Esophagus muscularis mucosa (tissue), 4 donors: ENCODE measurements at regions not wholly inside any gene's neighbourhood (a gene's known extent, or its start where the extent isn't known, plus 50 kb on each side); places are given as distances from the start of the nearest gene placed in this dataset.

Source experiments
- DNase-seq: peaks from one replicate; pipeline ENCODE4 v3.0.0-alpha.2; 2017; ENCODE audit errors: extremely low spot score
- H3K27ac ChIP-seq, 4 donors: fragments of 200-600 bp; sonication (generic); replicated peaks in 1 of 4; 1 replicate in 3 of 4; 2 replicates in 1 of 4; pipeline ENCODE4 v1.5.1; 2016 to 2019; ENCODE audit warnings: mild to moderate bottlenecking in 1 of 4
- H3K27me3 ChIP-seq, 4 donors: fragments of 200-600 bp; sonication (generic); one replicate each; pipeline versions ENCODE4 v1.5.1 to v1.6.0; 2016 to 2019
- H3K36me3 ChIP-seq, 4 donors: fragments of 200-600 bp; sonication (generic); one replicate each; pipeline ENCODE4 v1.5.1; 2016 to 2019
- H3K4me1 ChIP-seq, 4 donors: fragments of 200-600 bp; sonication (generic); one replicate each; pipeline ENCODE4 v1.5.1; 2016 to 2019
- H3K4me3 ChIP-seq, 4 donors: fragments of 200-600 bp; sonication (generic); 1 replicate in 2 of 4; 2 replicates in 2 of 4; pipeline ENCODE4 v1.5.1; 2016 to 2019; ENCODE audit warnings: mild to moderate bottlenecking in 4 of 4, moderate library complexity in 1 of 4
- H3K9me3 ChIP-seq, 4 donors: fragments of 200-600 bp; sonication (generic); 1 replicate in 3 of 4; 2 replicates in 1 of 4; pipeline ENCODE4 v1.5.1; 2016 to 2019
- CTCF ChIP-seq, 3 experiments: fragments of 200-600 bp in 2 of 3; fragments of 450-650 bp in 1 of 3; sonication (generic) in 2 of 3; IDR thresholded peaks; one replicate each; pipeline ENCODE4 v1.5.1; 2017 to 2019; ENCODE audit warnings: antibody characterized with exemption in 3 of 3, mild to moderate bottlenecking in 2 of 3, moderate library complexity in 1 of 3
- EP300 ChIP-seq: sonication (generic); formaldehyde crosslinking; IDR thresholded peaks from one replicate; pipeline ENCODE4 v1.6.1; 2017; ENCODE audit warnings: antibody characterized with exemption
- POLR2A ChIP-seq: fragments of 450-650 bp; IDR thresholded peaks from one replicate; pipeline ENCODE4 v1.6.1; 2017; ENCODE audit warnings: antibody characterized with exemption, moderate library complexity, mild to moderate bottlenecking, low read depth
- POLR2AphosphoS5 ChIP-seq, 2 donors: sonication (generic); formaldehyde crosslinking; IDR thresholded peaks; one replicate each; pipeline ENCODE4 v1.6.1; 2017; ENCODE audit warnings: antibody characterized with exemption in 2 of 2
- WGBS: methylation state at CpG from one replicate; pipeline ENCODE4 v1.1.5; 2018; 5-methylcytosine and 5-hydroxymethylcytosine counted together
- intact Hi-C: fragments of 100-400 bp; cut with DNase I; formaldehyde crosslinking; loops from one replicate; pipeline ENCODE4 v1.15.1; 2023

GRCh38 chr9:120214332-120214731, 365.6 kb downstream of the CDK5RAP2 start:
- no peaks in the 10 kb centered on the region for H3K27me3 ChIP-seq
- H3K4me1 ChIP-seq: no peaks in the 10 kb centered on the region
- 90% methylated on average over 10 of the region's 11 CpGs for WGBS
- intact Hi-C loops: no loop called here
- H3K36me3 ChIP-seq: no peaks in the 10 kb centered on the region
- no peak overlapping the region for H3K4me3 ChIP-seq
- no peaks in the 10 kb centered on the region for H3K9me3 ChIP-seq
- DNase-seq: no peak
- H3K27ac ChIP-seq: no peak overlapping the region
- no peak for TF ChIP-seq POLR2AphosphoS5 (IDR thresholded peaks at IDR 0.05)
- no peak for TF ChIP-seq EP300
- no peak for TF ChIP-seq CTCF (IDR thresholded peaks at IDR 0.05)
- no peak for TF ChIP-seq POLR2A

- WGBS: 66% methylated on average over 5 of the region's 5 CpGs
- H3K27ac ChIP-seq: no peak overlapping the region
- intact Hi-C loops: no loop called here
- no peak for DNase-seq
- H3K36me3 ChIP-seq: no peaks in the 10 kb centered on the region
- TF ChIP-seq EP300 (no peak), CTCF (IDR thresholded peaks at IDR 0.05) (no peak), POLR2AphosphoS5 (IDR thresholded peaks at IDR 0.05) (no peak), POLR2A (no peak)
- H3K4me3 ChIP-seq: no peak overlapping the region
- H3K9me3 ChIP-seq: no peaks in the 10 kb centered on the region
- H3K4me1 ChIP-seq: no peaks in the 10 kb centered on the region
- H3K27me3 ChIP-seq: no peaks in the 10 kb centered on the region
Measured at GRCh38 chr9:120212853-120213200, 367.1 kb downstream of the CDK5RAP2 start.

GRCh38 chr9:120212153-120212852, 367.7 kb downstream of the CDK5RAP2 start:
- intact Hi-C loops: no loop called here
- Histone ChIP-seq H3K4me3 (no peak overlapping the region), H3K4me1 (no peaks in the 10 kb centered on the region), H3K27ac (no peak overlapping the region), H3K36me3 (no peaks in the 10 kb centered on the region), H3K27me3 (no peaks in the 10 kb centered on the region), H3K9me3 (no peaks in the 10 kb centered on the region)
- TF ChIP-seq POLR2A (no peak), EP300 (no peak), POLR2AphosphoS5 (IDR thresholded peaks at IDR 0.05) (no peak), CTCF (IDR thresholded peaks at IDR 0.05) (no peak)
- no peak for DNase-seq
- WGBS: 48% methylated on average over 2 of the region's 2 CpGs

GRCh38 chr9:120210274-120210673, 369.7 kb downstream of the CDK5RAP2 start:
- Histone ChIP-seq H3K4me3 (no peak overlapping the region), H3K4me1 (no peaks in the 10 kb centered on the region), H3K36me3 (no peaks in the 10 kb centered on the region), H3K9me3 (no peaks in the 10 kb centered on the region), H3K27ac (no peak overlapping the region), H3K27me3 (no peaks in the 10 kb centered on the region)
- TF ChIP-seq POLR2AphosphoS5 (IDR thresholded peaks at IDR 0.05): no peak
- no peak for TF ChIP-seq CTCF (IDR thresholded peaks at IDR 0.05)
- TF ChIP-seq POLR2A: no peak
- no peak for TF ChIP-seq EP300
- intact Hi-C loops: no loop called here
- WGBS: 67% methylated on average over 4 of the region's 4 CpGs
- DNase-seq: no peak
